A673 (cell line): ENCODE measurements at regions not wholly inside any gene's neighbourhood (a gene's known extent, or its start where the extent isn't known, plus 50 kb on each side); places are given as distances from the start of the nearest gene placed in this dataset.
A peak's percentile ranks its signal among the peaks of the same experiment; 100 is the strongest.
"Not testable (repeated sequence)": the region's sequence is repeated elsewhere in the genome, so short reads cannot be mapped to it uniquely, and the experiment has no call there.

Experiments
- BruUV-seq: library from RNA; stranded (reverse); fragments of 400-500 nt; replicated peaks from 2 replicates; lab custom pipeline; 2021; lab: Mats Ljungman, UMichigan
- CTCF ChIA-PET: fragments of 300-600 bp; sonication (Branson Sonifier 250); formaldehyde crosslinking; loops from one replicate; lab custom pipeline; 2022; ENCODE audit warnings: antibody characterized with exemption; lab: Charles Lee
- POLR2A ChIA-PET: fragments of 300-600 bp; sonication (Branson Sonifier 250); formaldehyde crosslinking; loops from one replicate; lab custom pipeline; 2022; ENCODE audit warnings: antibody characterized with exemption; ENCODE audit not compliant: low non-redundant PET; lab: Charles Lee
- DNase-seq: peaks from one replicate; pipeline ENCODE4 v3.0.0-alpha.2; 2015; ENCODE audit warnings: low spot score
- H3K27ac ChIP-seq: fragments of 200-600 bp; sonication (generic); 2 replicates; pipeline ENCODE4 v1.5.1; 2016; ENCODE audit warnings: mixed run types, low read depth, mild to moderate bottlenecking, mixed read lengths, antibody characterized with exemption, low read length; ENCODE audit not compliant: poor library complexity, severe bottlenecking
- H3K27me3 ChIP-seq: fragments of 200-600 bp; sonication (generic); replicated peaks from 2 replicates; pipeline ENCODE4 v1.6.1; 2017; ENCODE audit warnings: mixed run types, low read depth, mild to moderate bottlenecking, mixed read lengths, antibody characterized with exemption, low read length; ENCODE audit not compliant: insufficient read depth, poor library complexity
- H3K36me3 ChIP-seq: fragments of 200-600 bp; sonication (generic); 2 replicates; pipeline ENCODE4 v1.6.1; 2016; ENCODE audit warnings: mixed run types, mild to moderate bottlenecking, mixed read lengths, antibody characterized with exemption, low read length; ENCODE audit not compliant: insufficient read depth, poor library complexity, severe bottlenecking
- H3K4me1 ChIP-seq: fragments of 200-600 bp; sonication (generic); 2 replicates; pipeline ENCODE4 v1.6.1; 2017; ENCODE audit warnings: mixed run types, mild to moderate bottlenecking, mixed read lengths, antibody characterized with exemption, low read length; ENCODE audit not compliant: insufficient read depth, poor library complexity, severe bottlenecking
- H3K4me3 ChIP-seq: fragments of 200-600 bp; sonication (generic); 2 replicates; pipeline ENCODE4 v1.5.1; 2016; ENCODE audit warnings: low read depth, mixed run types, mild to moderate bottlenecking, mixed read lengths, low read length; ENCODE audit not compliant: poor library complexity, severe bottlenecking
- H3K9me3 ChIP-seq: fragments of 200-600 bp; sonication (generic); 2 replicates; pipeline ENCODE4 v1.6.1; 2016; ENCODE audit warnings: mixed run types, low read depth, mild to moderate bottlenecking, mixed read lengths, antibody characterized with exemption, low read length; ENCODE audit not compliant: poor library complexity, severe bottlenecking
- CTCF ChIP-seq: fragments of 300-800, 200-600 bp; sonication (generic); conservative IDR thresholded peaks from 2 replicates; pipeline ENCODE4 v1.5.1; 2017; ENCODE audit warnings: low read depth, mild to moderate bottlenecking, antibody characterized with exemption, low read length, moderate library complexity, mixed read lengths
- EZH2 ChIP-seq: fragments of 200-600 bp; sonication (generic); IDR thresholded peaks from 2 replicates; pipeline ENCODE4 v1.6.1; 2017; ENCODE audit warnings: borderline replicate concordance, low read depth, mild to moderate bottlenecking, mixed read lengths, antibody characterized with exemption, low read length; ENCODE audit not compliant: poor library complexity, severe bottlenecking
- intact Hi-C: fragments of 100-400 bp; cut with micrococcal nuclease; formaldehyde crosslinking; loops from one replicate; pipeline ENCODE4 v1.10.0; 2022; ENCODE audit not compliant: unreplicated experiment

GRCh38 chr13:44312834-44313551 lies 60.6 kb upstream of the SERP2 start:
- no peak for DNase-seq
- BruUV-seq, result no TSS peak
- TF ChIP-seq CTCF, result no peak
- TF ChIP-seq EZH2, result no peak
- H3K9me3 ChIP-seq, result no peaks in the 10 kb centered on the region
- H3K27me3 ChIP-seq, result no peaks in the 10 kb centered on the region
- intact Hi-C loops, result no loop called here
- no peaks in the 10 kb centered on the region for H3K4me1 ChIP-seq
- POLR2A ChIA-PET, result no interaction called here
- H3K4me3 ChIP-seq, result no peak overlapping the region
- CTCF ChIA-PET, result no interaction called here
- H3K27ac ChIP-seq, result no peak overlapping the region
- H3K36me3 ChIP-seq, result no peaks in the 10 kb centered on the region

- POLR2A ChIA-PET, result no interaction called here
- no peaks in the 10 kb centered on the region for H3K27me3 ChIP-seq
- TF ChIP-seq CTCF, result no peak
- TF ChIP-seq EZH2, result no peak
- no peaks in the 10 kb centered on the region for H3K4me1 ChIP-seq
- H3K4me3 ChIP-seq, result no peak overlapping the region
- CTCF ChIA-PET, result no interaction called here
- H3K27ac ChIP-seq, result no peak overlapping the region
- peak; percentile 21 for DNase-seq
- H3K9me3 ChIP-seq, result no peaks in the 10 kb centered on the region
- no TSS peak for BruUV-seq
- intact Hi-C loops, result no loop called here
- no peaks in the 10 kb centered on the region for H3K36me3 ChIP-seq
Observed at GRCh38 chr13:44313674-44314073, 60.0 kb upstream of the SERP2 start.

GRCh38 chr13:44314160-44314559 lies 59.5 kb upstream of the SERP2 start:
- intact Hi-C loops, H3K27me3 ChIP-seq, H3K27ac ChIP-seq, DNase-seq, H3K4me1 ChIP-seq, H3K36me3 ChIP-seq, BruUV-seq, CTCF ChIA-PET, POLR2A ChIA-PET, H3K4me3 ChIP-seq, H3K9me3 ChIP-seq: not testable (repeated sequence)

GRCh38 chr13:44317752-44318151 lies 55.9 kb upstream of the SERP2 start:
- H3K4me3 ChIP-seq, result no peak overlapping the region
- H3K27ac ChIP-seq, result no peak overlapping the region
- H3K36me3 ChIP-seq, result no peaks in the 10 kb centered on the region
- no peak for DNase-seq
- H3K9me3 ChIP-seq, result no peaks in the 10 kb centered on the region
- no peaks in the 10 kb centered on the region for H3K27me3 ChIP-seq
- TF ChIP-seq CTCF, result no peak
- TF ChIP-seq EZH2, result no peak
- POLR2A ChIA-PET, result no interaction called here
- no TSS peak for BruUV-seq
- CTCF ChIA-PET, result no interaction called here
- no peaks in the 10 kb centered on the region for H3K4me1 ChIP-seq
- intact Hi-C loops, result no loop called here
